HG03280 (cell line): ENCODE measurements at regions not wholly inside any gene's neighbourhood (a gene's known extent, or its start where the extent isn't known, plus 50 kb on each side); places are given as distances from the start of the nearest gene placed in this dataset.
A peak's percentile ranks its signal among the peaks of the same experiment; 100 is the strongest.

Experiments
- ATAC-seq: cut with Tn5 transposase; IDR thresholded peaks from one replicate; pipeline ENCODE4 v1.9.1; 2021; ENCODE audit warnings: mild to moderate bottlenecking, moderate library complexity; ENCODE audit not compliant: unreplicated experiment

DNA sequence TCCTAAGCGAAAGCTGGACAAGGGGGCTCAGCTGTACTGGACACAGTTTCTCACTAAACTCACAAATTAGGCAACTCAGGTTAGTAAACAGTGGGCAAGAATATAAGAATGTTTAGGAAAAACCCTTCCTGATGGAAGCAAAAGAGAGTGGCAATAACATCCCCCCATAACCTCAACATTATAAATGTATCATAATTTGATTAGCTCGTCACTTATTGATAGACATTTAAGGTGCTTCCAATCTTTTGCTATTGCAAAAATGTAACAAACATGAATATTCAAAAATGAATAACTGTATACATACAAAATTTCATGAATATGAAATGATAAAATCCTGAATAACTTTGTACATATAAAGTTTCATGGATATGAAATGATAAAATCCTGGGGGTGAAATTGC, 415.7 kb downstream of the EPM2A start:
- ATAC-seq, result no peak

- no peak for ATAC-seq
Observed at GRCh38 chr6:145323646-145324045, 411.7 kb downstream of the EPM2A start.

DNA sequence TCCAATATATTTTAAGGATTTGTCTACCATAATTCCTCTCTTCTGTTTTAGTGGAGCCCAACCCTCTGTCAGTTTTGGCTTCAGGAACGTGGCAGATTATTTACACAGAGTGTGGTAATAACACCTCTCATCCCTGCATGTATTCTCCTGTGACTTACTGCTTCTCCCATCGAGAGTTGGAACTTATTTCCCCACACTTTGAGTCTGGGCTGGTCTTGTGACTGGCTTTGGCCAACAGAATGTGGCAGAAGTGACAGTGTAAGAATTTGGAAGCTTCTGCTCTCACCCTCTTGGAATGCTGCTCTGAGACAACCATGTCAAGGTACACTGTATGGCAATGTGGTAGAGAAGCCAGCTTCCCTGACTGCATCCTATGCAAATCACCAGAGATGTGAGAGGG, 407.7 kb downstream of the EPM2A start:
- ATAC-seq, result no peak

DNA sequence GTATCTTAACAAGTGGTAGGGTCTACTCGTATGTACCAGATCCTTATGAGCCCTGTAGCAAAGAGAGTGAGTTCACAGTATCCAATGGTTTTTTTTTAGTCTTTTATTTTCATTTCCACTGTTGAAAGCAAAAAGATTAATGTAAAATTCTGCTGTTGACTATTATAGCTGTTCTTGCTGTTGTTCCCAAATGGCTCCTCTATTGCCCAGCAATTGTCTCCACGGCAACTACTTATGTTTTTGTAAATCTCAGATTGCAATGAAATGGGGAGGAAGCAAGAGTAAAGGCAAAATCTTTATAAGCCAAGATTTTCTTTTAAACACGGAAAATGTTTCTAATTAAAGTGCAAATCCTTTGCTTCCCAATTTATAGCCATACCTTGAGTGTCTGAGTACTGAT, 406.1 kb downstream of the EPM2A start:
- no peak for ATAC-seq

GRCh38 chr6:145331066-145331465, 404.3 kb downstream of the EPM2A start:
- ATAC-seq, result no peak

DNA sequence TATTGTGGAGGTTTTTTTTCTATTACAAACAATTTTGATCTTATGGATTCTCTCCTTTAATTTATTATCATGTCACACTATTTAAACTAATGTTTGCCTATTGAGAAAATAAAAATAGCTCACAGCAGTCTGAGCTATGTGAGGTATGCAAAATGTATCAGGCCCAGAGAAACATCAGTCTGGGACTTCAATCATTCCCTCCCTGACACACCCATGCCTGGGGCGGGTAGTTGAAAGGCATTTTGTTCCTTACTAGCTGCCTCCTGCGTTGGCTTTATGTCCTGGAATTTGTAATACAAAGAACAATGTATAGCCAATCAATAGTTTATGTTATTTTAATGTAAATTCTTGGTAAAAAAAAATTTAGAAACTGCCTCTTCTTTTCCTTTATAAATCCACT, 403.3 kb downstream of the EPM2A start:
- ATAC-seq, result no peak

DNA sequence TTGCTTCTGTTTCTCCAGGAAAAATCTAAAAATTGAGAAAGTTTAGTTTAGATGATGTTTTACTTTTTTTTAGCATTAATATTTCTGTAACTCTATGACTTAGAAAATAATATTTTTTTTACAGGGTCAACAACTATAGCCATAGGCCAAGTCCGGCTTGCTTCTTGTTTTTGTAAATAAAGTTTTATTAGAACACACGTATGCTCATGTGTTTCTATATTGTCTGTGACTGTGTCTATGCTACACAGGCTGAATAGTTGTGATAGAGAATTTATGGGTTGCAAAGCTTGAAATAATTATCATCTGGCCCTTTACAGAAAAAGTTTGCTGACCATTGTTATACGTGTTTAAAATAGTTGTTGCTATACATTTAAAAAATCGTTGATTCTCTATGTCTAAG, 399.2 kb downstream of the EPM2A start:
- ATAC-seq, result no peak

DNA sequence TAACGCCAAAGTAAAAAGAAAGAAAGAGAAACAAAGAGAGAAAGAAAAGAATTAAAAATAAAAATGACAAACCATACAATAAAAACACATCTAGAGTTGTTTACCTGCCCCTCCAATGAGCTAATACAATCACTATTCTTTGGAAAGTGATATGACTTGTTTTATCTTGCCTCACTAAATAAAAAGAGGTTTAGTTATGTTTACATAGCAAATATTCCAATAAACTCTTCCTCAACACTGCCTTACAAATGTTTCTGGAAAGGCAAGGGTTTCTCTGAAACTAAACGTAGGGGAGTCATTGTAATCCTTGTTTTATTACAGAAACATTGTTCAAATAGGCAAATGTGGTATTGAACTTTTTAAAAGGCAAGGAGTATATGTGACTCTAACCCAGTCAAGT, 396.2 kb downstream of the EPM2A start:
- ATAC-seq, result no peak

DNA sequence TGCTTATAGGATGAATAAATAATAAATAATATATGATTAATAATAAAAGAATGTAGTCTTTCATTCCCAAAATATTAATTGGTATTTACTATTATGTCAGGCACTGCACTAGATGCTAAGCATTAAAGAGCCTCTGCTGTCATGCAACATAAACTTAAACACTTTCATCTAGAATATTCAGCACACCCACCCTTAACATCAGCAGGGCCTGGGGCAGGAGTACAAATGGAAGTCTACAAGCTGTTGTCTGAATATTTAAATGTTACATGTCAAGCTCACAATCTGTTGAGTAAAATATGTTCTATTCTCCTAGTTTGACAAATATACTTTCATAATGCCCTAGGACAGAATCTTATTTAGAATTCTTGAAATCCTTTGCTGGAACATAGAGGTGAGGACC, 395.1 kb downstream of the EPM2A start:
- ATAC-seq, result no peak

DNA sequence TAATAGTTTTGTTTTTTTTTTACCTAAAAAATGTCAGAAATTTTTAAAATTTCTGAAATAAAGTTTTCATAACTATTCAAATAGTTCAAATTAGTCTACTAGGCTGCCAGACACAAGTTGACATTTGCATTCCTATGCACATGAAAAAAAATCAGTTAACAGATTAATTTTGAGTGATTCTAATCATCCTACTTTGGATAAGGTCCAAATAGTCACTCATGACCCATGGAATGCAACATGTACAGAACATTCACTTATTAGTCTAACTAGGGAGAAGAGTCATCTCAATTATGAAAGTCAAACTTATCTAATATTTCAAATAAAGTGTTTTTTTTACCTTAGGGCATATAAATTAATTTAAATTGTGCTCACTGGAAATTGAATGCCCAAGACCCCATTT, 390.2 kb downstream of the EPM2A start:
- no peak for ATAC-seq

DNA sequence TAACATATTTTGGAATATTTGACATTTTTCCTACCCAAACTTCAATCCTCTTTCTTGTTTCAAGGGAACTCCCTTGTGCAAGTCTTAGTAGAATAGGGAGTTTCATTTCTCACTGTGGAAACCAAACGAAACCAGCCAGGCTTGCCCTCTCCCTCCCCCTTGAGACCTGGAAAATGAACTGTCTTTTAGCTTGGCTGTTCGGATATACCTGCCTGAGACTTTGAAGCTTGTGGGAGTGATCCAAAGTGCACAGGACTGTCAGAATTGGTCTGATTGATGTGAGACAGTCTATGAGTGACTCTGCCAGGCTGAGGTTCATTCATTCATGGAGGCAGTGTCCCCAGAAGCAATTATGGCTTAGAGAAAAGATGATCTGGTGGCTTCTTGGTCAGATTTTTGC, 388.1 kb downstream of the EPM2A start:
- ATAC-seq, result no peak

- peak; percentile 63 for ATAC-seq
Observed at GRCh38 chr6:145349950-145350510, 385.3 kb downstream of the EPM2A start.

DNA sequence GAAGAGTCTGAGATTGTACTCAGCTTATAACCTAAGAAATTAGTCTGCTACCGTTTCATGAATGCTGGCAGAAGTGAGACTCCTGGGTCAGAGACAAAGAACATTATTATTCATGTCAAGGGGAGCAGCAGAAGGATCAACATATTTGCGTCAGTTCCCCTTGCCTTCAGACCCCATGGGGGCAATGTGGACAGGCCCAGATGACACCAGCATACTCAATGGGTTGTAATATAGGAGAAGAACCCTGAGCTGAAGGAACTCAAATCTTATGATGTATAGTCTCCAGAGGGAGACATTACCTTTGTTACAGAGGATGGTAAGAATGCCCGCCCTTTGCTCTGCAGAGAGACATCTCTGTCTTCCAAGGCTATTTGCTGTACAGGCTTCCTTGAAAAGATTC, 384.4 kb downstream of the EPM2A start:
- no peak for ATAC-seq

GRCh38 chr6:145352382-145353080, 382.8 kb downstream of the EPM2A start:
- no peak for ATAC-seq

DNA sequence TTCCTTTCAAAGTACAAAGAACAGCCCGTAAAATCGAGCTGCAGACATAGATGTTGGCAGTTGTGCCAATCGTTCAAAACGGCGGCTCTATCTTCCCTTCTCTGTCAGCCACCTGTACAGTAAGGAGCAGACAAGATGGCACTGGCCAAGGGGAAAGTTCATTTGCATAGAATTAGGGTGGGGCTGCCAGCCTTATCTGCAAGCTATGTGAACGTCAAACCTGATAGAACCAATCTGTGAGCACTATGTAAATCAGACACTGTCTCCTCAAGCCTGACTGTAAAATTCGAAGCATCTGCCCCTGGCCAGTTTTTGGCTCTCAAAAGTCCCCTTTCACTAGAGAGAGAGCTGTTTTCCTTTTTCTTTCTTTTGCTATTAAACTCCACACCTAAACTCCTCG, 374.5 kb downstream of the EPM2A start:
- no peak for ATAC-seq

GRCh38 chr6:145367149-145367548, 368.2 kb downstream of the EPM2A start:
- no peak for ATAC-seq

- ATAC-seq, result no peak
Observed at GRCh38 chr6:145368075-145368474, 367.2 kb downstream of the EPM2A start.

- ATAC-seq, result no peak
Observed at GRCh38 chr6:145370559-145370958, 364.8 kb downstream of the EPM2A start.

DNA sequence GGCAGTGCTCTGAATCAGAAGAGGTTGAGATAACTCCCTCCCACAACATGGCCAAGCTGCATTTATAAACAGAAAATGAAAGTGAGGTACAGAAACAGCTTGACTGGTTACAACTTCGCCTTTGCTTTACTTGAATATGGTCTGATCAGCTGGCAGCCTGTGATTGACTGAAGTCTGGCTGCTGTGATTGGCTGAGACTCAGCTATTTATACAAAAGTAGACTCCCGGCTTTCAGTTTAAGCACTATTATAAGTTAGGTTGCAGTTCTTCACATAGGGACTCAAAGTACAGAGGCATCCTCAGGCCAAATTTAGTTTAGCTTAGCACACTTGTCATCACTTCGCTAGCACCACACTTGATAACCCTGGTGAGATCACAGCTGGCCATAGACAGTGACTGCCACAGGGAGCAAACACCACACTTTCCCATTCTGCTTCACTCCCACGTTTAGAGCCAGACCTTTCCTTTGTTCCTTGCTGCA, 362.6 kb downstream of the EPM2A start:
- ATAC-seq, result peak; percentile 97

DNA sequence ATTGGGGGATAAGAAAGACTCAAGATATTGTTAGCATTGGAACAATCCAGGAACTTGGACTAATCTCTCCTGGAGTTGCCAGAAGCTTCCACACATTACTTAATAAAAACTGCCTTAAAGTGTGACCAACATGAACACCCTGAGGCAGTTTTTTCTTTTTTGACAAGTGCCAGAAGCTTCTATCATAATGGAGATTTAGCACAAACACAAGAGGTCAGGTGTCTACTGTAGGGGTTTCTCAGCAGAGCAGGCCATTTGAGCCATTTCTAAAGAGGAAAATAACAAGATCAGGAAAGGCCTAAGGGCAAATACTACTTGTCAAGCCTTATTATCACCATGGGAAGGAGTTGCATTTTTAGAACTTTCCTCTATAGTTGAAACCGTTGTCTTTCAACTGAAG, 361.5 kb downstream of the EPM2A start:
- no peak for ATAC-seq

- ATAC-seq, result no peak
Observed at GRCh38 chr6:145374570-145374969, 360.8 kb downstream of the EPM2A start.

DNA sequence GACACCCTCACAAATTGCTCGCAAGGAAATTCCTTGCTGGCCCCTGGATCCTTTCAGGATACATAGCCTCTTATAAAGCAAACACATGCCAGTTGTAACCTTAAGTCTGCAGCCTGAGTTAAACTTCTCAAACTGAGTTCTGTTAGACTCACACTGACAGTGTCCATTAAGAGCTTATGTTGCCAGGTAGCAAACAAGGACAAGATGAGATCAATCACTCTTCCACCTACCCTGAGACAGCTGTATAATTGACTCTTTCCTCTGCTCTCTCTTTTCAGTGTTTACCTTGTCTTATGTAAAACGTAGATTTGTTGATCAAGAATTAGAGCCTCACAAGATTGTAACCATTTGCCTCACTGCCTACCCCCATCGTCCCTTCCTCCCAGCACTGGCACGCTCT, 359.8 kb downstream of the EPM2A start:
- no peak for ATAC-seq

- no peak for ATAC-seq
Observed at GRCh38 chr6:145380186-145380585, 355.1 kb downstream of the EPM2A start.
